DND-41 (cell line): ENCODE measurements at regions not wholly inside any gene's neighbourhood (a gene's known extent, or its start where the extent isn't known, plus 50 kb on each side); places are given as distances from the start of the nearest gene placed in this dataset.

ENCODE experiments used
- ATAC-seq: fragments of 200-7000 bp; cut with Tn5 transposase; 3 replicates; pipeline ENCODE4 v1.9.1; 2021; ENCODE audit warnings: low read depth; ENCODE audit not compliant: insufficient read depth
- DNase-seq: peaks from one replicate; pipeline ENCODE4 v3.0.0-alpha.2; 2020
- H2AFZ ChIP-seq: 2 replicates; pipeline ENCODE4 v1.6.0; 2012; ENCODE audit warnings: low read depth, low read length
- H3K27ac ChIP-seq: 2 replicates; pipeline ENCODE4 v1.5.1; 2012; ENCODE audit warnings: low read length, inconsistent platforms
- H3K27me3 ChIP-seq: fragments of 200-600 bp; sonication (generic); 2 replicates; pipeline ENCODE4 v1.6.0; 2012; ENCODE audit warnings: low read length, mild to moderate bottlenecking, inconsistent platforms; ENCODE audit not compliant: insufficient read depth, poor library complexity
- H3K36me3 ChIP-seq: 2 replicates; pipeline ENCODE4 v1.5.1; 2012; ENCODE audit warnings: low read length, inconsistent platforms; ENCODE audit not compliant: insufficient read depth
- H3K4me1 ChIP-seq: 2 replicates; pipeline ENCODE4 v1.5.1; 2012; ENCODE audit warnings: mild to moderate bottlenecking, low read length; ENCODE audit not compliant: insufficient read depth
- H3K4me2 ChIP-seq: 2 replicates; pipeline ENCODE4 v1.6.0; 2012; ENCODE audit warnings: mild to moderate bottlenecking, moderate library complexity, low read length, inconsistent platforms; ENCODE audit not compliant: insufficient read depth
- H3K4me3 ChIP-seq, 2 experiments: fragments of 200-600 bp in 1 of 2; shearing (Covaris generic) in 1 of 2; 2 replicates each; pipeline ENCODE4 v1.5.1; 2012 to 2016; ENCODE audit warnings: inconsistent platforms in 2 of 2, low read length in 2 of 2, mild to moderate bottlenecking in 2 of 2, low read depth in 1 of 2, moderate library complexity in 1 of 2
- H3K79me2 ChIP-seq: 2 replicates; pipeline ENCODE4 v1.6.0; 2012; ENCODE audit warnings: low read length, inconsistent platforms; ENCODE audit not compliant: insufficient read depth
- H3K9ac ChIP-seq: 2 replicates; pipeline ENCODE4 v1.6.0; 2012; ENCODE audit warnings: low read depth, mild to moderate bottlenecking, inconsistent platforms, low read length, moderate library complexity
- H3K9me3 ChIP-seq: 2 replicates; pipeline ENCODE4 v1.5.1; 2012; ENCODE audit warnings: low read length, moderate library complexity, mild to moderate bottlenecking, inconsistent platforms; ENCODE audit not compliant: insufficient read depth, severe bottlenecking
- H4K20me1 ChIP-seq: 2 replicates; pipeline ENCODE4 v1.6.0; 2012; ENCODE audit warnings: low read length; ENCODE audit not compliant: insufficient read depth
- CTCF ChIP-seq: IDR thresholded peaks from 2 replicates; pipeline ENCODE4 v1.5.1; 2012; ENCODE audit warnings: borderline replicate concordance, low read length, moderate library complexity, mild to moderate bottlenecking; ENCODE audit not compliant: poor library complexity, severe bottlenecking; ENCODE audit errors: extremely low read depth
- EZH2 ChIP-seq: IDR thresholded peaks from 3 replicates; pipeline ENCODE4 v1.6.1; 2012; ENCODE audit warnings: borderline replicate concordance, low read depth, mild to moderate bottlenecking, moderate library complexity, low read length, inconsistent platforms; ENCODE audit not compliant: severe bottlenecking

- Histone ChIP-seq H3K79me2 (no peaks in the 10 kb centered on the region), H3K9ac (no peak overlapping the region), H3K4me3 (no peak overlapping the region), H4K20me1 (no peaks in the 10 kb centered on the region), H3K4me2 (no peak overlapping the region), H3K4me1 (no peaks in the 10 kb centered on the region), H3K27ac (no peak overlapping the region), H3K9me3 (no peaks in the 10 kb centered on the region), H3K36me3 (no peaks in the 10 kb centered on the region), H3K27me3 (peaks cover 11% of the 10 kb centered on the region), H2AFZ (no peak overlapping the region)
- ATAC-seq (no peak), DNase-seq (no peak)
- TF ChIP-seq CTCF: no peak
- no peak for TF ChIP-seq EZH2
These were observed 69.3 kb upstream of the SMNDC1 start for GRCh38 chr10:110373857-110374654.

GRCh38 chr10:110375121-110375520 is 70.4 kb upstream of the SMNDC1 start:
- no peak for ATAC-seq
- no peak for TF ChIP-seq CTCF
- TF ChIP-seq EZH2: no peak
- no peak for DNase-seq
- Histone ChIP-seq H3K79me2 (no peaks in the 10 kb centered on the region), H3K36me3 (no peaks in the 10 kb centered on the region), H3K9ac (no peak overlapping the region), H3K9me3 (no peaks in the 10 kb centered on the region), H4K20me1 (no peaks in the 10 kb centered on the region), H3K27me3 (peaks cover 11% of the 10 kb centered on the region), H3K4me3 (no peak overlapping the region), H3K4me2 (no peak overlapping the region), H3K27ac (no peak overlapping the region), H2AFZ (no peak overlapping the region), H3K4me1 (no peaks in the 10 kb centered on the region)

- Histone ChIP-seq H3K79me2 (no peaks in the 10 kb centered on the region), H4K20me1 (no peaks in the 10 kb centered on the region), H3K4me2 (no peak overlapping the region), H3K9me3 (no peaks in the 10 kb centered on the region), H3K36me3 (no peaks in the 10 kb centered on the region), H3K27me3 (peaks cover 11% of the 10 kb centered on the region), H3K4me3 (no peak overlapping the region), H3K4me1 (no peaks in the 10 kb centered on the region), H3K9ac (no peak overlapping the region), H2AFZ (no peak overlapping the region), H3K27ac (no peak overlapping the region)
- TF ChIP-seq CTCF: no peak
- TF ChIP-seq EZH2: no peak
- no peak for DNase-seq
- no peak for ATAC-seq
These were observed 71.5 kb upstream of the SMNDC1 start for GRCh38 chr10:110376021-110376766.
